Liver (tissue), 8 donors: ENCODE measurements at regions not wholly inside any gene's neighbourhood (a gene's known extent, or its start where the extent isn't known, plus 50 kb on each side); places are given as distances from the start of the nearest gene placed in this dataset.

ENCODE experiments used
- DNase-seq: peaks from one replicate; pipeline ENCODE4 v3.0.0-alpha.2; 2017; ENCODE audit warnings: low spot score
- H3K27ac ChIP-seq, 2 donors: one replicate each; pipeline ENCODE4 v1.7.0; 2013; ENCODE audit warnings: inconsistent platforms in 2 of 2, low read length in 2 of 2, control low read depth in 1 of 2, low read depth in 1 of 2, mild to moderate bottlenecking in 1 of 2
- H3K27me3 ChIP-seq, 4 donors: one replicate each; pipeline versions ENCODE4 v1.6.1 to v1.7.0; 2013; ENCODE audit warnings: low read length in 3 of 4, inconsistent platforms in 1 of 4, mild to moderate bottlenecking in 1 of 4, moderate library complexity in 1 of 4; ENCODE audit not compliant: control insufficient read depth in 4 of 4, insufficient read depth in 4 of 4
- H3K36me3 ChIP-seq, 4 donors: one replicate each; pipeline versions ENCODE4 v1.6.1 to v1.7.0; 2013; ENCODE audit warnings: low read length in 3 of 4, mild to moderate bottlenecking in 3 of 4, low read depth in 1 of 4, moderate library complexity in 1 of 4; ENCODE audit not compliant: control insufficient read depth in 4 of 4, insufficient read depth in 3 of 4
- H3K4me1 ChIP-seq, 4 donors: one replicate each; pipeline versions ENCODE4 v1.6.1 to v1.7.0; 2013; ENCODE audit warnings: low read length in 3 of 4, mild to moderate bottlenecking in 3 of 4, moderate library complexity in 1 of 4; ENCODE audit not compliant: control insufficient read depth in 4 of 4, insufficient read depth in 4 of 4
- H3K4me3 ChIP-seq, 3 donors: one replicate each; pipeline versions ENCODE4 v1.6.1 to v1.7.0; 2013; ENCODE audit warnings: low read length in 3 of 3, control low read depth in 1 of 3, low read depth in 1 of 3, mild to moderate bottlenecking in 1 of 3
- H3K9ac ChIP-seq, 2 donors: one replicate each; pipeline ENCODE4 v1.7.0; 2013; ENCODE audit warnings: low read length in 2 of 2, mild to moderate bottlenecking in 2 of 2, moderate library complexity in 2 of 2, control low read depth in 1 of 2, low read depth in 1 of 2
- H3K9me3 ChIP-seq, 4 donors: one replicate each; pipeline versions ENCODE4 v1.6.1 to v1.7.0; 2013; ENCODE audit warnings: low read length in 3 of 4; ENCODE audit not compliant: control insufficient read depth in 4 of 4
- CTCF ChIP-seq: fragments of 150-350 bp; IDR thresholded peaks from 2 replicates; pipeline ENCODE4 v1.5.1; 2017; ENCODE audit warnings: improper control_type of control experiment, low read depth, low read length; ENCODE audit not compliant: missing input control
- EGR1 ChIP-seq, 2 donors: IDR thresholded peaks; 2 replicates each; pipeline ENCODE4 v1.6.1; 2016 to 2018; ENCODE audit warnings: antibody characterized with exemption in 2 of 2, low read depth in 2 of 2
- FOXA1 ChIP-seq: IDR thresholded peaks from 2 replicates; pipeline ENCODE4 v1.6.1; 2016; ENCODE audit warnings: antibody characterized with exemption
- FOXA2 ChIP-seq: IDR thresholded peaks from 2 replicates; pipeline ENCODE4 v1.6.1; 2016; ENCODE audit warnings: antibody characterized with exemption
- GABPA ChIP-seq, 2 donors: IDR thresholded peaks in 1 of 2; conservative IDR thresholded peaks in 1 of 2; 2 replicates each; pipeline ENCODE4 v1.6.1; 2016; ENCODE audit warnings: antibody characterized with exemption in 2 of 2, mild to moderate bottlenecking in 1 of 2, moderate library complexity in 1 of 2
- HNF4A ChIP-seq, 2 donors: conservative IDR thresholded peaks; 2 replicates each; pipeline ENCODE4 v1.6.1; 2016; ENCODE audit warnings: antibody characterized with exemption in 2 of 2, mild to moderate bottlenecking in 2 of 2
- HNF4G ChIP-seq: IDR thresholded peaks from 2 replicates; pipeline ENCODE4 v1.6.1; 2016; ENCODE audit warnings: antibody characterized with exemption
- NR2F2 ChIP-seq: IDR thresholded peaks from 2 replicates; pipeline ENCODE4 v1.6.1; 2016; ENCODE audit warnings: antibody characterized with exemption
- REST ChIP-seq: IDR thresholded peaks from 2 replicates; pipeline ENCODE4 v1.6.1; 2016; ENCODE audit warnings: antibody characterized with exemption, mild to moderate bottlenecking
- RXRA ChIP-seq, 2 donors: IDR thresholded peaks; 2 replicates each; pipeline ENCODE4 v1.6.1; 2017 to 2018; ENCODE audit warnings: antibody characterized with exemption in 2 of 2, mild to moderate bottlenecking in 1 of 2
- YY1 ChIP-seq: IDR thresholded peaks from 2 replicates; pipeline ENCODE4 v1.6.1; 2016; ENCODE audit warnings: antibody characterized with exemption, mild to moderate bottlenecking
- ZBTB33 ChIP-seq: IDR thresholded peaks from 2 replicates; pipeline ENCODE4 v1.6.1; 2016; ENCODE audit warnings: antibody characterized with exemption
- WGBS: extraction: QIAGEN DNeasy Blood & Tissue Kit; methylation state at CpG from one replicate; pipeline ENCODE4 v1.1.7; 2013; 5-methylcytosine and 5-hydroxymethylcytosine counted together
- donor health status: healthy.
- donor health status: healthy.
- donor health status: healthy.
- donor health status: healthy.
- donor health status: healthy.

- no peak for TF ChIP-seq REST
- TF ChIP-seq FOXA2, result no peak
- no peak for TF ChIP-seq GABPA (IDR thresholded peaks at IDR 0.05 in 1 of 2, conservative IDR thresholded peaks at IDR 0.05 in 1 of 2)
- no peak for TF ChIP-seq FOXA1
Measured at GRCh38 chr3:118682921-118683320, 351.7 kb downstream of the IGSF11 start (continued).

- H3K4me1 ChIP-seq, result no peaks in the 10 kb centered on the region
- no peaks in the 10 kb centered on the region for H3K36me3 ChIP-seq
- H3K27ac ChIP-seq, result no peak overlapping the region
- no peak for TF ChIP-seq REST
- no peak for TF ChIP-seq HNF4G
- TF ChIP-seq EGR1 (IDR thresholded peaks at IDR 0.05; ENCODE audit: low read depth in 2 of 2), result no peak
- TF ChIP-seq FOXA2, result no peak
- no peak for TF ChIP-seq YY1
- no peak overlapping the region for H3K9ac ChIP-seq
- no peaks in the 10 kb centered on the region for H3K27me3 ChIP-seq
- peaks cover 0 to 3% (median 0%) of the 10 kb centered on the region in 4 donors for H3K9me3 ChIP-seq
- no peak overlapping the region for H3K4me3 ChIP-seq
- WGBS, result 87% methylated on average over 6 of the region's 6 CpGs
- no peak for DNase-seq
Measured at GRCh38 chr3:118683636-118684035, 351.0 kb downstream of the IGSF11 start.

GRCh38 chr3:118688396-118688884 lies 346.2 kb downstream of the IGSF11 start:
- 60% methylated on average over 2 of the region's 2 CpGs for WGBS
- TF ChIP-seq EGR1 (IDR thresholded peaks at IDR 0.05; ENCODE audit: low read depth in 2 of 2), result no peak
- TF ChIP-seq REST, result no peak
- no peak for TF ChIP-seq ZBTB33
- TF ChIP-seq RXRA (IDR thresholded peaks at IDR 0.05), result no peak
- TF ChIP-seq FOXA1, result no peak
- TF ChIP-seq NR2F2, result no peak
- TF ChIP-seq CTCF, result no peak
- TF ChIP-seq HNF4A (conservative IDR thresholded peaks at IDR 0.05), result no peak
- TF ChIP-seq HNF4G, result no peak
- TF ChIP-seq FOXA2, result no peak
- no peak for TF ChIP-seq GABPA (IDR thresholded peaks at IDR 0.05 in 1 of 2, conservative IDR thresholded peaks at IDR 0.05 in 1 of 2)
- no peaks in the 10 kb centered on the region for H3K9me3 ChIP-seq
- H3K27me3 ChIP-seq, result no peaks in the 10 kb centered on the region
- no peak for DNase-seq
- no peak overlapping the region for H3K9ac ChIP-seq
- no peak overlapping the region for H3K4me3 ChIP-seq
- H3K27ac ChIP-seq, result no peak overlapping the region
- no peaks in the 10 kb centered on the region for H3K36me3 ChIP-seq
- H3K4me1 ChIP-seq, result no peaks in the 10 kb centered on the region
